HG02588 (cell line): ENCODE measurements at regions not wholly inside any gene's neighbourhood (a gene's known extent, or its start where the extent isn't known, plus 50 kb on each side); places are given as distances from the start of the nearest gene placed in this dataset.
"Not testable (repeated sequence)": the region's sequence is repeated elsewhere in the genome, so short reads cannot be mapped to it uniquely, and the experiment has no call there.

Experiments used
- ATAC-seq: cut with Tn5 transposase; IDR thresholded peaks from one replicate; pipeline ENCODE4 v1.9.1; 2021; ENCODE audit warnings: mild to moderate bottlenecking, moderate library complexity; ENCODE audit not compliant: unreplicated experiment

DNA sequence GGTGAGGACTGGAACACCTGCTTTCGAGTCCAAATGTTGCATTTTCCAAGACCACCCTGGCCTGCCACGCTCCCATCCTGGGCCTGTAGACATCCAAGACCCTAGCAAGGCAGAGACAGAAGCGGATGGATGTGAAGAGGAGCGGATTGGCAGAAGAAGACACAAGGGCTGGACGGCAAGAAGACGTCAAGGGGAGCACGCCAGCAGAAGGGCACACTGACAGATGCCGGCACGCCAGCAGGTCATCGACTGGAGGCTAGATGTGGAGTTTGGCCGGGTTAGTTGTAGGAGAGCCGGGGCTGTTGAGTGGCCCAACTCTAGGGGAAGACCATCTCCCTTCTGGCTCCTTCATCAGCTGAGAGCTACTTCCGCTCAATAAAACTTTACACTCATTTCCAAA lies 251.6 kb downstream of the ZWINT start:
- no peak for ATAC-seq

DNA sequence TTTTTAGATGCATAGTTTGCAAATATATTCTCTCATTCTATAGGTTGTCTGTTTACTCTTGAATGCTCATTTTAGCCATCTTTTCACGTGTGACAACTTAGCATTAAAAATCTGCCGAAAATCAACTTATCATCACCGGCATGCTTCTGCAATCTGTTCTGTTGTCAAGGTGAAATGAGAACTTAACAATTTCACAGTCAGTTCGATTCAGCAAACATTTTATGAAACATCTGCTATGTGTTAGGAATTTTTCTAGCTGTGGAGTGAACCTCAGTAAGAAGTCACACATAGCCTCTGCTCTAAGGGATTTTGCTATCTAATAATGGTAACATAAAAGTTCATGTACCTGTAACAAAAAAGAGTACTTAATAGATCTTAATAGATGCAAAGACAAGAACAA lies 256.1 kb downstream of the ZWINT start:
- ATAC-seq: no peak

DNA sequence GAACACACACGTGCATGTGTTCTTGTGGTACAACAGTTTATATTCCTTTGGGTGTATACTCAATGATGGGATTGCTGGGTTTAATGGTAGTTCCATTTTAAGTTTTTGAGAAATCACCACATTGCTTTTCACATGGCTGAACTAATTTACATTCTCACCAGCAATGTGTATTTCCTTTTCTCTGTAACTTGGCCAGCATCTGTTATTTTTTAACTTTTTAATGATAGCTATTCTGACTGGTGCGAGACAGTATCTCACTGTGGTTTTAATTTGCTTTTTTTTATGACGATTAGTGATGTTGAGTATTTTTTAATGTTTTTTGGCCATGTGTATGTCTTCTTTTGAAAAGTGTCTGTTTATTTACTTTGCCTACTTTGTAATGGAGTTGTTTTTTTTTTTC lies 256.6 kb downstream of the ZWINT start:
- no peak for ATAC-seq

DNA sequence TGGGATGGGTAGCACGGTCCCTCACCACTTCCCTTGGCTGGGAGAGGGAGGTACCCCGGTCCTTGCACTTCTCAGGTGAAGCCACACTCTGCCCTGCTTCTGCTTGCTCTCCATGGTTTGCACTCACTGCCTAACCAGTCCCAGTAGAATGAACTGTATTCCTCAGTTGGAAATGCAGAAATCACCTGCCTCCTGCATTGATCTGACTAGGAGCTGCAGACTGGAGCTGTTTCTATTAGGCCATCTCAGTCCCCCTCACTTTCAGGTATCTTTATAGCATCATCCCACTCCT lies 264.9 kb downstream of the ZWINT start:
- ATAC-seq: no peak

DNA sequence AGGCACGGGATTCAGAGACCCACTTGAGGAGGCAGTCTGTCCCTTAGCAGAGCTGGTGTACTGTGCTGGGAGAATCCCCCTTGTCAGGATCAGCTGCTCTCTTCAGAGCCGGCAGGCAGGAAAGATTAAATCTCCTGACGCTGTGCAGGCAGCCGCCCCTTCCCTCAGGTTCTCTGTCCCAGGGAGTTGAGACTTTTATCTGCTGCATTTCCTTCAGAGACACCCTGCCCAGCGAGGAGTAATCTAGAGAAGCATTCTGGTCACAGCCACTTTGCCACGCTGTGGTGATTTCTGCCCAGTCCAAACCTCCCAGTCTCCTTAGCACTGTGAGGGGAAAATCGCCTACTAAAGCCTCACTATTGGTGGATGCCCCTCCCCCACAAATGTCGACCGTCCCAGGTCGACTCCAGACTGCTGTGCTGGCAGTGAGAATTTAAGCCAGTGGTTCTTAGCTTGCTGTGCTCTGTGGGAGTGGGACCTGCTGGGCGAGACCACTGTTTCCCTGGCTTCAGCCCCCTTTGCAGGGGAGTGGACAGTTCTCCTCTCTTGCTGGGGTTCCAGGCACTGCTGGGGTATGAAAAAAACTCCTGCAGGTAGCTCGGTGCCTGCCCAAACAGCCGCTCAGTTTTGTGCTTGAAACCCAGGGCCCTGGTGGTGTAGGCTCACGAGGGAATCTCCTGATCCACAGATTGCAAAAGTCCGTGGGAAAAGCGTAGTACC lies 265.4 kb downstream of the ZWINT start:
- ATAC-seq: no peak

DNA sequence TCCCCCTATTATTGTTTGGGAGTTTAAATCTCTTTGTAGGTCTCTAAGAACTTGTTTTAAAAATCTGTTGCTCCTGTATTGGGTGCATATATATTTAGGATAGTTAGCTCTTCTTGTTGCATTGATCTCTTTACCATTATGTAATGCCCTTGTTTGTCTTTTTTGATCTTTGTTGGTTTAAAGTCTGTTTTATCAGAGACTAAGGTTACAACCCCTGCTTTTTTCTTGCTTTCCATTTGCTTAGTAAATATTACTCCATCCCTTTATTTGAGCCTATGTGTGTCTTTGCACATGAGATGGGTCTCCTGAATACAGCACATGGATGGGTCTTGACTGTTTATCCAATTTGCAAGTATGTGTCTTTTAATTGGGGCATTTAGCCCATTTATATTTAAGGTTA lies 267.4 kb downstream of the ZWINT start:
- not testable (repeated sequence) for ATAC-seq

DNA sequence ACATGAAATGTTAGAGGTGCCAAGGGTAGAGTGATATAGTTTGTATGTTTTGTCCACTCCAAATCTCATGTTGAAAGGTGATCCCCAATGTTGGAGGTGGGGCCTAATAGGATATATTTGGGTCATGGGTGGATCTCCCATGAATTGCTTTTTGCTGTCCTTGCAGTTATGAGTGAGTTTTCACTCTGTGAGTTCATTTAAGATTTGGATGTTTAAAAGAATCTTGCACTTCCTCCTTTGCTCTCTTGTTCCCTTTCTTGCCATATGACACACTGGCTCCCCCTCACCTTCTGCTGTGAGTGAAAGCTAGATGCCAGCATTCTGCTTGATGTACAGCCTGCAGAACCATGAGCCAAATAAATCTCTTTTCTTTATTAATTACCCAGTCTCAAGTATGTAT lies 269.2 kb downstream of the ZWINT start:
- ATAC-seq: no peak

DNA sequence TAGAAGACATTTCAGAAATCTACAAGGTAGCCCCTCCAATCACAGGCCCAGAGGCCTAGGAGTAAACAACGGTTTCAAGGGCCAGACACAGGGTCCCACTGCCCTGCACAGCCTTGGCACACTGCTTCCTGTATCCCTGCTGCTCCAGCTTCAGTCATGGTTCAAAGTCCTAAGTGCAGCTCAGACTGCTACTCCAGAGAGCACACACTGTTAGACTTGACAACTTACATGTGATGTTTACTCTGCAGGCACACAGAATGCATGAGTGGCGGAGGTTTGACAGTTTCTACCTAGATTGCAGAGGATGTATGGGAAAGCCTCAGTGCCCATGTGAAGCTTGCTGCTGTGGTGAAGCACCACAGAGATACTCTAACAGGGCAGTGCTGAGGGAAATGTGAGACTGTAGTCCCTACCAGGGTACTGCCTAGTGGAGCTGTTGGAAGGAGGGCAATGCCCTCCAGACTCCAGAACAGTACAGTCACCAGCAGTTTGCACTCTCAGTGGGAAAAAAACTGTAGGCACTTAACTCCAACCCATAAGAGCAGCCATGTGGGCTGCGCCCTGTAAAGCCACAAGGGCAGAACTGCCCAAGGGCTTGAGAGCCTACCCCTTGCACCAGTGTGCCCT lies 270.0 kb downstream of the ZWINT start:
- ATAC-seq: no peak

DNA sequence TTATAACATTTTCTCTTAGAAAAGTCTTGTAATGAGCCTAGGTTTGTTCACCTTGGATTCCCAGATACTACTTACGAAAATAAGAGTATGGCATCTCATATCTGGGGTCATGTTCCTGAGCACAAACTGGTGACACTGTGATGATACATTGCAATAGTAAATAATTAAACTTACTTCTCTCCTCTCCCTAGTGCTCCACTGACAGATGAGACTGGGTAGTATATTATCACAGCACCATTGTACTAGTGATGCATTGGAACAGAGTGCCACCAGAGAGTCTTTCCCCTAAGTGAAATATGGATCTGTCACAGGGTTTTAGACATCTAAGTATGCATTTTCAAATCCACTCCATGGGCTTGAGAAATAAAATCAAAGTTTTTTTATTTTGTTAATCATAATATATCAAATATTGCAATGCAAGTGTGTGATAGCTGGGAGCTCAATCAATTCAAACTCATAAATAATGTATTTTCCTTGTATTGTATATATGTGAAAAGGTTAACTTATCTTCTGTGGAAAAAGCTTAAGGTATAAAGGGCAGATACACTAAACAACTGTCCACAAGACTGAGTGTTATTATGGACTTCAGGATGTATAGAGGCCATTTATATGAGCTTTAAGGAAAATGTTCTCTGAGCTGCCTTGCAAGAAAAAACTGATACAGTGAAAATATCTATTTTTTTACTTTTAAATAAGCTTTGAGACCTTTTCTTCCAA lies 275.5 kb downstream of the ZWINT start:
- no peak for ATAC-seq

DNA sequence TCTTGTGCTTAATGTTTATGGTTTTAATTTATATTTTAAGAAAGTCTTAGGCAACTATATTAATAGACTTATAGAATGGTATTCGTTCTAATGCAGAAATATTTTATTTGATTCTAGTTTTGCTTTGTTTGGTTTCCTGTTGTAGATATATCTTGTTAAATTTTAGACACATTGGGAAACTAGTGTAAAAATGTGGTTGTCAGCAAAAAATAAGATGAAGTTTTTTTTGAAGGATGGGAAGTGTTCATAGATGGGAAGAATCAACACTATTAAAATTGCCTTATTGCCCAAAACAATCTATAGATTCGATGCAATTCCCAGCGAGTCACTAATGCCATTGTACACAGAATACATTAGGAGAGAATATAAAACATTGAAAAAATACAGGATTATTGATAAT lies 278.9 kb downstream of the ZWINT start:
- ATAC-seq: no peak

DNA sequence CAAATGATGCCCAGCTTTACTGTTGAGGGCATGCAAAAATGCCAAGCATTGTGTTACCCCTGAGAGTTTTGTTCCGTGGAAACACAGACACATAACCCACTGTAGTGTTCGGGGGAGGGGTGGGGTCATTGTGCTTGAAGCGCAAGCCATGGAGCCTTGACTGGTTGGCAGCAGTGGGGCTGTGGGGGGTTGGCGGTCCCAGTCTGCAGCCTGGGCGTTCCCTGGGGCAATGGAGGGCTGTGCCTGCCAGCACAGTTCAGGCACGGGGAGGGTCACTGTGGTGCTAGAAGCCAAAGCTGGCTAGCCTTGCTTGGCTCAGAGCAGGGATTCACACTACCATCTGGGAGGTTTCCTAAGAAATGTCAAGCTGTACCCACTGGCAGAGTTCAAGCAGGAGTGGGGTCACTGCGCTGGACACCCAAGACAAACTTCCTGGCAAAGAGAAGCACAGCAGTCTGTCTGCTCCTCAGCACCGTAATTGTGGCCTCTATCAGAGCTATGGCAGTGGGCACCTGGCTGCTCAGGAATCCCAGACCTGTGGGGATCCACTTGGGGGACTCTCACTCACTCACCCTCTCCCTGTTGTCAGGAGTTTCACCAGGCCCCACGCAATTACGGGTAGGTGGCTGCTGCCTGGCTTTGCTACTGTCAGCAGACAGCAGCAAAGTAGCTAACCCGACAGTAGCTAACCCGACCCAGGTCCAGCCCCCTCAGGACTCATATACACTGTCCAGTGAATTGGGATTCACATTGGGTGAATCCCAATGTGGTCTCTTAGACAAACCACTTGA lies 292.4 kb downstream of the ZWINT start:
- no peak for ATAC-seq

DNA sequence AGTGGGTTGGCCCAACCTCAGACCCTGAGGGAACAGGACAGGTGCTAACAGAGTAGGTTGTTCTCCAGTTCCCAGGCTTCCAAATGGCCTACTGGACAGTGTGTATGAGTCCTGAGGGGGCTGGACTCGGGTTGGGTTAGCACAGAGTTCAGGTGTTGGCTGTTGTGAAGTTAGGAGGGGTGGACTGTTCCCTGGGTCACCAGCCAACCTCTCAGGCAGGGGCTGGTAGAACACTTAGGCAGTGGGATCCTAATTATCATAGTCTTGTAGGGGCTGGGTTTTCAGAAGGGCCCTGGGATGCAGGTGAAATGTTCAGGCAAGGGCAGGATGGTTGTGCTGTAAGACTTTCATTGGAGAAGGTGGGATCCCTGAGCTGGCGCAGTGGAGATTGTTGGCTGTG lies 293.0 kb downstream of the ZWINT start:
- no peak for ATAC-seq

DNA sequence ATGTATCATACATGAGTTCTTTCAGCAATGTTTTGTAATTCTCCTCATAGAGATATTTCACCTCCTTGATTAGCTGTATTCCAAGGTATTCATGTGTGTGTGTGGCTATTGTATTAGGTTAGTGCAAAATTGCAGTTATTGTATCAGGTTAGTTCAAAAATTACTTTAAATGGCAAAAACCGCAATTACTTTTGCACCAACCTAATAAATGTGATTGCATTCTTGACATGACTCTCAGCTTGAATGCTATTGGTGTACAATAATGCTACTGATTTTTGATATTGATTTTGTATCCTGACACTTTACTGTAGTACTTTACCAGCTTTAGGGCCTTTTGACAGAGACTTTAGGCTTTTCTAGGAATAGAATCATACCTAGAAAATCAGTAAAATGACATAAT lies 297.4 kb downstream of the ZWINT start:
- no peak for ATAC-seq

DNA sequence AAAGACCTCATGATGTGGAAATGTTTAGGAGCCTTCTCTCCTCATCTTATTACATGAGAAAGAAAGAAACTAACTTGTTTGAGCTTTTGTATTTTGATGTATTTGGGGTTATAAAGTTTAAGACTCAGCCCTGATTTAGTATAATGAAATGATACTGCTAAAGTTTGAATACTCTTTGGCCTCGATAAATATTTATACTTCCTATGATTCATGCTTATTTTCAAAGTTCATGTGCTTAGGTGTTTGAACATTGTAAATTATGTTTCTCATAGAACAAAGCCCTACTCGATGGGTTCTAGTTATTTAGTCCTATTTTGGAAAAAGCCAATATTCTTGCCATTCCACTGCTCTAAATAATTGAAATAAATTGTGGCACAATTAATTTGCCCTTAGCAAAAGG lies 303.2 kb downstream of the ZWINT start:
- ATAC-seq: no peak

DNA sequence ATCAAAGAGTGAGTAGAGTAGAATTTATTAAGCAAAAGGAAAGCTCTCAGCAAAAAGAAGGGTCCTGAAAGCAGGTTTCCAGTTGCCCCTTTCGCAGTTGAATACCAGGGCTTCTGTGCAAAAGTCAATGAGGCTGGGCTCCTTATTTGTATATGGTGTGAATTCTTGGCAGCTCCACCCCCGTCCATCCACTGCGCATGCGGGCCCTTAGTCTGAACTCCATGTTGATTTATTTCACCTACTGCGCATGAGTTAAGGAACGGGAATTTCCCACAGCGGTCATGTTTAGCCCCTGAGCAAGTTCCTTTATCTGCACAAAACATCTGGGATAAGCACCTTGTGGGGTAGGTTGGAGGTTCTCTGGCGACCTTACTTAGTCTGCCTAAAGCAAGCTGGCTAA lies 325.6 kb downstream of the ZWINT start:
- ATAC-seq: no peak

DNA sequence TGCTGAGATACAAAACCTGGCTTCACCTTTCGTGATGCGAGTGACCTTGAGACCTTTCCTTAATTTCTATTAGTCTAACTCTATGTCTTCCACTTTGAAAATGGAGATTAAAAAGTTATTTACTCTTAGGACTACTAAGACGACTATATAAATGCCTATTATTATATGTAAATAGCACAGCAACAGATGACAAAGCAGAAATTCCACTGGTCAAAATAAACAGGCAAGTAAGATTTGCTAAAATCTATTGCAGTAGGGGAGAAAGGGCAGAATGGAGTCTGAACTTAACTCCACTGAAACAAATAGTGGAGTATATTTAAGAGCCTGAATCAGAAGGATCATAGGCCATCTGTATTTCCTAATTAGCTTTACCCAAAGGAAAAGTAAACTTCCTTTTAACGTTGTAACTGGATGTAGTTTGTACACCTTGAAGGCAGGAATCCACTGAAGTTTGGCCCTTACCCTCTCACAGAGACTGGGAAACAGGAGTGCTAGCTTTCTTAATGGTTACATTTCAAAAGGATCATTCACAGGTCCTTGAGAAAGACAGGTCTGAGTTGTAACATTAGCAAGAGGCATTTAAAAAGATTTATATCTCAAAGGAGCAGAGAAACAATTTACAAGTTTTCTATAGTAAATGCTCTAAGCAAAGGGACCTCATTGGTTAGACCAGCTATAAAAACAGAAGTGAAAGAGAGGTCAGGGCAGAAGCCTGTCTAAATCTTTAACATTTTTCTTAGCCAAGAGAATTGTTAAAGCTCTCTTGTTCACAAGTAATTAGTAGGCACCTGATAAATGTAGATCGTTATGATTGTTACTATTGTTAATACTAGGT lies 332.5 kb downstream of the ZWINT start:
- ATAC-seq: no peak

DNA sequence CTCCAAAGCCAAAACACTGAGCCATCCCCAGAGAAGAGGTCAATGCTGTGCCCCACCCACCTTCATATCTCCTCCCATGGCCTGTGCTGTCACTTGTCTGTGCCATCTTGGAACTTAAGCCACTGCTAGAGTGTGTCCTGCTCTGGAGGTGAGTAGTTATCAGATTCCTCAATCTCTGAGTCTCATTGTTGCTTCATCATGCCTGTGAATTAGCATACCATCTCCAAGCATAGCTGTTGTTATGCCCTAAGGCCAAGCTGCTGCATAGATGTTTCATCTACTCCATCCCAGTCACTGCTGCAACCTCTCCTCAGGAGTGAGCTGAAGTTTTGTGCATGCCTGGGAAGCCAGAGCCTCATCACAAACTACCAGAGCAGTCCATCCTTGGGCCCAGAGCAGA lies 349.0 kb downstream of the ZWINT start:
- ATAC-seq: no peak

DNA sequence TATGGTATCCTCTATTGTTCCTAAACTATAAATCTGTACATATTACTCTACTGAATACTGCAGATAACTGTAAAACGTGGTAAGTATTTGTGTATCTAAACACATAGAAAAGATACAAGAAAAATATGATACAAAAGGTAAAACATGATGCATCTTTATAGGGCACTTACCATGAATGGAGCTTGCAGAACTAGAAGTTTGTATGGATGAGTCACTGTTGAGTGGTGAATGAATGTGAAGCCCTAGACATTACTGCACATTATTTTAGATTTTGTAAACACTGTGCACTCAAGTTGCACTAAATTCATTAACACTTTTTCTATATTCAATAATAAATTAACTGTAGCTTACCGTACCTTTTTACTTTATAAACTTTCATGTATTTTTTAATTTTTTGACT lies 357.5 kb downstream of the ZWINT start:
- ATAC-seq: no peak

DNA sequence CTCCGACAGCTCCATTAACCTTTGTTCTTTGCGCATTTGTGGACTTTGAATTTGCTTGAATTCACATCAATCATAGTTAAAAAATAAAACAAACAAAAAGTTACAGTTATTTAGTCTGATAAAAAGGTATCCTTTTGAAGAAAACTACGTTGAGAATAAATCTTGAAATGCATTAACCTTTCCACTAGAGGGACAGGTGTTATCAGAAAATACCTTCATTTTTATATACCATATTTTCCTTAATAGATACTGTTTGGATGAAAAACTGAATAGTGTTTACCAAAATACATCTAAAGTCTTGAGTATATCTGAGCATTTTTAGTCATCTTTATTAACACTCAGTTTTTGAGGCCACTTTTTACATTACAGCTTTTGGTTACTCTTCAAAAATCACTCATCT lies 371.9 kb downstream of the ZWINT start:
- ATAC-seq: no peak

DNA sequence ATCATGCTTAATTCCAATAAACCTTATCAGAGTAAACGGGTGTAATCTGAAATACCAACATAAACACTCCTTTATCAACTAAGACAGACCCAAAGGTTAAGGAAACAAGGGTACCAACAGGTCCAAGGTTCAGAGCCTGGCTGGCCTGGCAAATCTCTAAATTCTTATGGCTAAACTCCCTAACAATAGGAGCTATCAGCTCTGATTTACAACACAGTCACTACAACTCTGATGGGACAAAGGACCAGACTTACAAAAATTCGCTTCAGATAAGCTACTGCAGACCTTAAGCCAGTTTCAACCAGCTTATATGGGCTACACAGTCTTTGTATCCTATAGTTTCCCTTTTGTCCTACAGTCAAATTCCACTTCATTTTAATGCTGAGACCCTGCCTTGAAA lies 381.9 kb downstream of the ZWINT start:
- ATAC-seq: no peak

DNA sequence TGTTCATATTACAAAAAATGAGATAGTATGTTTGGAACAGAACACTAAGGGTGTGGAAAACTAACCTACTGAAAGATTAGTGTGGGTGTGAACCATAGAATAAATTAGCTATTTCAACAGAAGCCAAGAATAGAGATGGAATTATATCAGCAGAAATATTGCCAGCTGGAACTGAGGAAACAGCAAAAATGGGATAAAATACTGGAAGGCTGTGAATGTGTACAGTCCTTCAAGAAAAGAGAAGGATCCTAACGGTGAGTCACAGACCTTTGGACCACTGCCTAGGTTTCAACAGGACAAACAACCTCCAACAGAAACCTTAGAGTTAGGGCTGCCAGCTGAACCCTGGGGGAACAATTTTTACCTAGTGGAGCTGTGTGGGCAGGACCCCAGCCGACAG lies 395.0 kb downstream of the ZWINT start:
- ATAC-seq: no peak
